ENCODE measurements at regions not wholly inside any gene's neighbourhood (a gene's known extent, or its start where the extent isn't known, plus 50 kb on each side); places are given as distances from the start of the nearest gene placed in this dataset.

DNA sequence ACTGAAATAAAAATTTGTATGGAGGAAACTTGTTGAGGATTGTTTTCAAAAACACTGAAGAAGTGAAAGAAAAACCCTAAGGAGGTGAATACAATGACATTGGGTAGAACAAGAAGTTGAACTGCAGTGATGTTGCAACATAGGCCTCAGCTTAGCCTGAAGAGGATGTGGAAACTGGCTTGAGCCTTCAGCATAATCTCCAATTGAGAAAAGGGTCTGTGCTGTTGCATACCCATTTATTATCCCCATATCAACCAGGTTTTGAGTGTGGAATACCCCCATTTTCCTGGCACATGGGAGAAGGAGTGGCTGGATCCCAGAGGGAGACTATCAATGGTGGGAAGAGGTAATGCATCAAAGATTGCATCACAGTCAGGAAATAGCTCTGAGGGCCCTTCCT, 695.0 kb upstream of the HS3ST1 start:
- no peaks in the 10 kb centered on the region for H3K9me3 ChIP-seq
- no peak overlapping the region for H3K27ac ChIP-seq (ENCODE audit: low read depth in 2 of 2, low read length in 1 of 2)
- H3K9me2 ChIP-seq = no peaks in the 10 kb centered on the region
- H3K4me3 ChIP-seq (ENCODE audit: low read depth in 2 of 2, low read length in 1 of 2) = no peak overlapping the region
- H3K79me2 ChIP-seq (ENCODE audit: insufficient read depth) = no peaks in the 10 kb centered on the region
- H3K27me3 ChIP-seq (ENCODE audit: insufficient read depth) = no peaks in the 10 kb centered on the region
- no peaks in the 10 kb centered on the region for H3K36me3 ChIP-seq (replicated peaks in 1 of 2; ENCODE audit: control insufficient read depth in 1 of 2, insufficient read depth in 2 of 2, low read length in 1 of 2)
- TF ChIP-seq YY1 (IDR thresholded peaks at IDR 0.05; ENCODE audit: low read depth) = no peak
- TF ChIP-seq TAF1 (IDR thresholded peaks at IDR 0.05; ENCODE audit: borderline replicate concordance, low read depth, low read length) = no peak
- TF ChIP-seq, protein P1, sequence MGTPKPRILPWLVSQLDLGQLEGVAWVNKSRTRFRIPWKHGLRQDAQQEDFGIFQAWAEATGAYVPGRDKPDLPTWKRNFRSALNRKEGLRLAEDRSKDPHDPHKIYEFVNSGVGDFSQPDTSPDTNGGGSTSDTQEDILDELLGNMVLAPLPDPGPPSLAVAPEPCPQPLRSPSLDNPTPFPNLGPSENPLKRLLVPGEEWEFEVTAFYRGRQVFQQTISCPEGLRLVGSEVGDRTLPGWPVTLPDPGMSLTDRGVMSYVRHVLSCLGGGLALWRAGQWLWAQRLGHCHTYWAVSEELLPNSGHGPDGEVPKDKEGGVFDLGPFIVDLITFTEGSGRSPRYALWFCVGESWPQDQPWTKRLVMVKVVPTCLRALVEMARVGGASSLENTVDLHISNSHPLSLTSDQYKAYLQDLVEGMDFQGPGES (IDR thresholded peaks at IDR 0.05; ENCODE audit: low read depth, low read length) = no peak
- no peak for TF ChIP-seq EP300 (IDR thresholded peaks at IDR 0.05; ENCODE audit: borderline replicate concordance in 1 of 2, low read depth in 1 of 2, low read length in 1 of 2)
- no peak for TF ChIP-seq TEAD4 (IDR thresholded peaks at IDR 0.05; ENCODE audit: borderline replicate concordance, insufficient read depth)
- no peak for TF ChIP-seq FOSL2 (IDR thresholded peaks at IDR 0.05; ENCODE audit: borderline replicate concordance, low read depth)
- TF ChIP-seq, protein P2, sequence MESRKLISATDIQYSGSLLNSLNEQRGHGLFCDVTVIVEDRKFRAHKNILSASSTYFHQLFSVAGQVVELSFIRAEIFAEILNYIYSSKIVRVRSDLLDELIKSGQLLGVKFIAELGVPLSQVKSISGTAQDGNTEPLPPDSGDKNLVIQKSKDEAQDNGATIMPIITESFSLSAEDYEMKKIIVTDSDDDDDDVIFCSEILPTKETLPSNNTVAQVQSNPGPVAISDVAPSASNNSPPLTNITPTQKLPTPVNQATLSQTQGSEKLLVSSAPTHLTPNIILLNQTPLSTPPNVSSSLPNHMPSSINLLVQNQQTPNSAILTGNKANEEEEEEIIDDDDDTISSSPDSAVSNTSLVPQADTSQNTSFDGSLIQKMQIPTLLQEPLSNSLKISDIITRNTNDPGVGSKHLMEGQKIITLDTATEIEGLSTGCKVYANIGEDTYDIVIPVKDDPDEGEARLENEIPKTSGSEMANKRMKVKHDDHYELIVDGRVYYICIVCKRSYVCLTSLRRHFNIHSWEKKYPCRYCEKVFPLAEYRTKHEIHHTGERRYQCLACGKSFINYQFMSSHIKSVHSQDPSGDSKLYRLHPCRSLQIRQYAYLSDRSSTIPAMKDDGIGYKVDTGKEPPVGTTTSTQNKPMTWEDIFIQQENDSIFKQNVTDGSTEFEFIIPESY (IDR thresholded peaks at IDR 0.05; ENCODE audit: borderline replicate concordance, low read depth) = no peak
- no peak for TF ChIP-seq CHD2 (IDR thresholded peaks at IDR 0.05; ENCODE audit: low read length, partially characterized antibody)
- TF ChIP-seq POLR2AphosphoS5 (IDR thresholded peaks at IDR 0.05; ENCODE audit: low read depth, low read length) = no peak
- TF ChIP-seq NFIC (IDR thresholded peaks at IDR 0.05; ENCODE audit: borderline replicate concordance) = no peak
- no peak for TF ChIP-seq ELF1 (IDR thresholded peaks at IDR 0.05)
- TF ChIP-seq MEF2A (IDR thresholded peaks at IDR 0.05; ENCODE audit: borderline replicate concordance, low read depth) = no peak
- no peak for TF ChIP-seq EZH2phosphoT487 (IDR thresholded peaks at IDR 0.05; ENCODE audit: borderline replicate concordance, low read depth)
- TF ChIP-seq, protein P3, sequence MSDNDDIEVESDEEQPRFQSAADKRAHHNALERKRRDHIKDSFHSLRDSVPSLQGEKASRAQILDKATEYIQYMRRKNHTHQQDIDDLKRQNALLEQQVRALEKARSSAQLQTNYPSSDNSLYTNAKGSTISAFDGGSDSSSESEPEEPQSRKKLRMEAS (IDR thresholded peaks at IDR 0.05; ENCODE audit: low read depth) = no peak
- TF ChIP-seq NRF1 (IDR thresholded peaks at IDR 0.05; ENCODE audit: low read depth, low read length) = no peak
- TF ChIP-seq, protein P4, sequence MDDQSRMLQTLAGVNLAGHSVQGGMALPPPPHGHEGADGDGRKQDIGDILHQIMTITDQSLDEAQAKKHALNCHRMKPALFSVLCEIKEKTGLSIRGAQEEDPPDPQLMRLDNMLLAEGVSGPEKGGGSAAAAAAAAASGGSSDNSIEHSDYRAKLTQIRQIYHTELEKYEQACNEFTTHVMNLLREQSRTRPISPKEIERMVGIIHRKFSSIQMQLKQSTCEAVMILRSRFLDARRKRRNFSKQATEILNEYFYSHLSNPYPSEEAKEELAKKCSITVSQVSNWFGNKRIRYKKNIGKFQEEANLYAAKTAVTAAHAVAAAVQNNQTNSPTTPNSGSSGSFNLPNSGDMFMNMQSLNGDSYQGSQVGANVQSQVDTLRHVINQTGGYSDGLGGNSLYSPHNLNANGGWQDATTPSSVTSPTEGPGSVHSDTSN (IDR thresholded peaks at IDR 0.05) = no peak
- TF ChIP-seq, protein P5, sequence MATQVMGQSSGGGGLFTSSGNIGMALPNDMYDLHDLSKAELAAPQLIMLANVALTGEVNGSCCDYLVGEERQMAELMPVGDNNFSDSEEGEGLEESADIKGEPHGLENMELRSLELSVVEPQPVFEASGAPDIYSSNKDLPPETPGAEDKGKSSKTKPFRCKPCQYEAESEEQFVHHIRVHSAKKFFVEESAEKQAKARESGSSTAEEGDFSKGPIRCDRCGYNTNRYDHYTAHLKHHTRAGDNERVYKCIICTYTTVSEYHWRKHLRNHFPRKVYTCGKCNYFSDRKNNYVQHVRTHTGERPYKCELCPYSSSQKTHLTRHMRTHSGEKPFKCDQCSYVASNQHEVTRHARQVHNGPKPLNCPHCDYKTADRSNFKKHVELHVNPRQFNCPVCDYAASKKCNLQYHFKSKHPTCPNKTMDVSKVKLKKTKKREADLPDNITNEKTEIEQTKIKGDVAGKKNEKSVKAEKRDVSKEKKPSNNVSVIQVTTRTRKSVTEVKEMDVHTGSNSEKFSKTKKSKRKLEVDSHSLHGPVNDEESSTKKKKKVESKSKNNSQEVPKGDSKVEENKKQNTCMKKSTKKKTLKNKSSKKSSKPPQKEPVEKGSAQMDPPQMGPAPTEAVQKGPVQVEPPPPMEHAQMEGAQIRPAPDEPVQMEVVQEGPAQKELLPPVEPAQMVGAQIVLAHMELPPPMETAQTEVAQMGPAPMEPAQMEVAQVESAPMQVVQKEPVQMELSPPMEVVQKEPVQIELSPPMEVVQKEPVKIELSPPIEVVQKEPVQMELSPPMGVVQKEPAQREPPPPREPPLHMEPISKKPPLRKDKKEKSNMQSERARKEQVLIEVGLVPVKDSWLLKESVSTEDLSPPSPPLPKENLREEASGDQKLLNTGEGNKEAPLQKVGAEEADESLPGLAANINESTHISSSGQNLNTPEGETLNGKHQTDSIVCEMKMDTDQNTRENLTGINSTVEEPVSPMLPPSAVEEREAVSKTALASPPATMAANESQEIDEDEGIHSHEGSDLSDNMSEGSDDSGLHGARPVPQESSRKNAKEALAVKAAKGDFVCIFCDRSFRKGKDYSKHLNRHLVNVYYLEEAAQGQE (IDR thresholded peaks at IDR 0.05; ENCODE audit: low read depth, low read length) = no peak
- TF ChIP-seq JUND (IDR thresholded peaks at IDR 0.05) = no peak
- no peak for TF ChIP-seq RFX5 (IDR thresholded peaks at IDR 0.05; ENCODE audit: low read length)
- TF ChIP-seq RCOR1 (IDR thresholded peaks at IDR 0.05; ENCODE audit: low read length) = no peak
- ChIA-PET CTCF (no interaction called here), POLR2A (no interaction called here)
- no peak overlapping the region for H2AFZ ChIP-seq (ENCODE audit: low read depth)
- no peaks in the 10 kb centered on the region for H4K20me1 ChIP-seq (ENCODE audit: insufficient read depth)
- H3K4me2 ChIP-seq = no peak overlapping the region
- no peaks in the 10 kb centered on the region for H3F3A ChIP-seq (replicated peaks; ENCODE audit: insufficient read depth)
- DNase-seq = no peak
- no peak overlapping the region for H3K9ac ChIP-seq
- H3K4me1 ChIP-seq (ENCODE audit: control insufficient read depth in 1 of 2, insufficient read depth in 2 of 2, low read depth in 1 of 2, low read length in 1 of 2) = no peaks in the 10 kb centered on the region
